NCI-H524 treated with DMSO at 0.1 percent for 48 hours (cell line): ENCODE measurements at regions not wholly inside any gene's neighbourhood (a gene's known extent, or its start where the extent isn't known, plus 50 kb on each side); places are given as distances from the start of the nearest gene placed in this dataset.

ENCODE experiments used
- DNase-seq: peaks from one replicate; lab custom pipeline; 2025; lab: John Stamatoyannopoulos, UW

DNA sequence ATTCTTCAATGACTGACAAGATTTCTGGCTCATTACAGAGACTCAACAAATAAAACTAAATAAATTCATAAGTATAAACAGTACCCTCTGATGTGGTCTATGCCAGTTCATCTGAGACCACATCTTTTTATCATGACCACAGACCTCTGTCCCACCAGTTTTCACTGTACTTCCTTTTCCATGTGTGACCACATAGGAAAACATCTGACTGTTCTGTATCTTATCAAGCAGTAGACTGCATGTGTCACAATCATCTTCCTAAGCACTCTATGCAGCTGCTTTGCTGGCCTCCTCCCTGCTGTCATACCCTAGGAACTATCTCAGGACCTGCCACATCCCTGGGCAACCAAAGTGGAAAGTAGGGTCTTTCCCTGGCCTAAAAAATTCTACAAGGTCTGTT, 205.0 kb upstream of the ZNF462 start:
- DNase-seq = no peak

DNA sequence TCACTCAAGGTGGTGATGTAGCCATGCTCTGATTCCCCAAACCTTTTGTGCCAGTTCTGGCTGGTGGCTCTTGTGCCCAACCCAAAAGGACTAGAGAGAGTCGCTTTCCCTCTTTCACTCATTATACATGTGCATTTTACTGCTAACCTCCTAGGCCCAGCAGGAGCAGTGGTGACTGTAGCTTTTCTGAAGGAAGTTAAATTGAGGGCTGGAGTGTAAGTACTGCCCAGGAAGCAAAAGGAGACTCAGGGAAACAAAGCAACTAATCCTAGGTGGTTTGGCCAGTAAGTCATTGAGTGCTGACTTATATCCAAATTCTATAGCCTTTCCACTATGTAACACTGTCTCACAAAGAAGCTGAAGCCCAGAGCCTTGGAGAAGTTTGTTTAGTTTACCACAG, 194.4 kb upstream of the ZNF462 start:
- no peak for DNase-seq

DNA sequence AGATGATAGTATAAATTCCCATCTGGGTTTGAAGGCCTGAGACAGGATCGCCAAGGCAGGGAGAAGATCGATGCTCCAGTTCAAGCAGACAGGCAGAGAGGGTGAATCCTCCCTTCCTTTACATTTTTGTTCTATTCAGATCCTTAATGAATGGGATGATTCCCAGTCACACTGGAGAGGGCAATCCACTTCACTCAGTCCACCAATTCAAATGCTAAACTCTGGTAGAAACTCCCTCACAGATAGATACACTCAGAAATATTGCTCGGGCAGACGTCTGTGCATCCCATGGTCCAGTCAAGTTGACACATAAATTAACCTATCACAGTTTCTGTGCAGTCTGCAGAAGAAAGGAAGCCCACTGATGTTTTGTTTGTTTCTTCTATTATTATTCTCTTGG, 193.1 kb upstream of the ZNF462 start:
- no peak for DNase-seq

DNA sequence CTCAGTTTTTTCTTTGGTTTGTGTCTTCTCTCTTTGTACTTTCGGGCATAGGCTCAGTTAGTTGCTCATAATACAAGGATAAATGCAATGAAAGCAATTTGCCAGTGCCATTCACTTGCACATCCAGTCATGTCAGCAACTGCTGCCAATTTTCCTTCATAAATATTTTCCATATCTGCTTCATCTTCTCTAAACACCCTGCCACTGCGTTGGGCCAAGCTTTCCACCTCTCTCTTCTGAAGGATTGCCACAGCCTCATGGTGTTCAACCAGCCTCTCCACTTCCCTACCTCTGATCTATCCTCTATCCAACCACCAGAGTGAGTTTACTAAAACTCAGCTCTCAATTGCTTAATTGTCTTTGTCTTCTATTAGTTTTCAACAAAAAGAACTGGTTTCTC, 192.5 kb upstream of the ZNF462 start:
- DNase-seq = no peak

DNA sequence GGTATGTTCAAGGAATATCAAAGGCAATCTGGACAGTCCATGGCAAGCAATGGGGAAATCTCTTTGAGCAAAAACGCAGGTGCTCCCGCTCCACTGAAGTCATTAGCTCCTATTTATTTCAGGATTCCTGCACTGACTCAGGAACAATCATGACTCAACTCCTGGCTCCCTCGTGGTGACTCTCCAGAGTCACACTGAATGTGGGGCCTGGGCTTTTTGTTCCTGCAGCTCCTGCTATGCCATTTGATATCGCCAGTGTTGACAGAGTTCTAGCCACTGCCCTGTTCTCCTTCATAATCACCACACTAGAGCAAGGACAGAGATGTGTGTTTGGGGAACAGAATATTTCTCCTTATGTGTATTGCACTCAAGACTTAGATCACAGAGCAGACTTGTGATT, 187.2 kb upstream of the ZNF462 start:
- no peak for DNase-seq

DNA sequence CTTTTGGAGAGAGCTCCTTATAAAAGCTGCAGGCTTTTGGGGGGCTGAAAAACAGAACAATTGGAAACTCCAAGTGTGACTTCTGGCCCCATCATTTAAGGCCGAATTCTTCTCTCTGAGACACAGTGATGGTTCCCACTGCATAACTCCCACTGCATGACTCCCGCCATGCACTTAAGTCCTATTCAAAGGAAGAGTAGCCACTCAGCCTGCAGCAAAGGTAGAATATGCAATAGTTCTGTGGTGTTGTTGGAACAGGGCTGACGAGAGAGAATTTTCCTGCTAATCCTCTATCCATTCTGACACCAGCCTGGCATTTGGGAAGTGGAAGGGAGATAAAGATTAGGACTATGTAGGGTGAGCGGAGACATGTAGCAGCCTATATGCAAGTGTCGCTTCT, 185.6 kb upstream of the ZNF462 start:
- no peak for DNase-seq

DNA sequence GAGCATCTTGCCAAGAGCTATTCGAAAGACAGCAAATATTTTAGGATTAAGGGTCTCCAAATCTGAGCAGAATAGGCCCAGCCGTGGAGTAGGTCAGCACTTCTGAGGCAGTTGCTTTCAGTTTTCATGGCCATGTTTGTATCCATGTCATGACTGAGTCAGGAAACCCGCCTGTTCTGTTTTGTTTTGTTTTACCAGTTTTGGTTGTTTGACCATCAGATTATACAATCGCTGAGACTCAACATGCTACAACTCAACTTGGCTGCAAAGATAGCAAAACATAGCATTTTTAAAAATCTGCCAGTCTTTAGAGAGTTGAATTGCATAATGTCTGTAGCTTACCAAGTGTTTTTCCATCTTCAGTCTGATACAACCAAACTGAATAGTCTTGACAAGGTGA, 185.1 kb upstream of the ZNF462 start:
- DNase-seq = no peak

DNA sequence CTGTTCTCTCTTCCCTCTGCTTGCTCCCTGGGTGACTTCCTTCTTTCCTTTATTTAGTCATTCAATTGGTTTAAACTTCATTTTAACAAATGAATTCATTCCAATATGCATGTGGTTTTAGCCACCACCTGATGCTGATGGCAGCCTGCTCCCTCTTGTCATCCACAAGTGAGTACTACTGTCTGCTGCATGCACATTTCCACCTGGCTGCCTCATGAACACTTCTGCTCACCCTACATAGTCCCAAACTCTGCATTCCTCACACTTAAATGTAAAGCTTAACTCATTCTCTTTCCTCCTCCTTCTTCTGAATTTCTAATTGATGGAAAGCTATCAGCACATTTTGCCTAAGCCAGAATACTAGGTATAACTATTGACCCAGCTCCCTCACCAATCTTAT, 184.7 kb upstream of the ZNF462 start:
- DNase-seq = no peak

DNA sequence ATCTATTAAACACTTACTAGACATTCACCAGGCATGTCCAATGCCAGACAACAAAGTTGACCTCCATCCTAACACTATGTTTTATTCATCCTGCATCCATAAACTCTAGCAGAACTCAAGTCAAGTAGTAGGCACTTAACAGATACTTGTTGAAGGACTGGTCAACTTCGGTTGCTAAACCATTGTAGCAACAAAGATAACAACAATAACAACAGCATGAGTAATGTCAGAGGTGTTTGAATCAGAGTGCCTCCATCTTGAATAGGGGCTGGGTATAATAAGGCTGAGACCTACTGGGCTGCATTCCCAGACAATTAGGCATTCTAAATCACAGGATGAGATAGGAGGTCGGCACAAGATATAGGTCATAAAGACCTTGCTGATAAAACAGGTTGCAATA, 180.5 kb upstream of the ZNF462 start:
- no peak for DNase-seq

DNA sequence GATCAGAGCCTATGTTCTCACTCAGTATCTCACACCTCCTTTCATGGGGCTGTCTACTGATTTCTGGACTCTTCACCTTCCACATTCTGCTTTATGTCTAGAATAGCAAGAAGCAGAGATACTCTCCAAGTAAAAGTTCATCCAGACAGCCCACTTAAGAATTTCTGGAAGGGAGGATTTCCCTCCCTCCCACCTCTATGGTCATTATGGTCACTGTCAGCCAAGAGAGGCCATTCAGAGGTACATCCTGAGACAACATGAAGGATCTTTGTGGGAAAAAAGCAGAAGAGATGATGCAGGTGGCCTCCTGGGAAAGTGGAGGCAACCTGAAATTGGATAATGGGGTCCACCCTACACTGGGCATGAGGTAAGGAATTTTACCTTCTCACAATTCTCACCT, 179.5 kb upstream of the ZNF462 start:
- DNase-seq = no peak

DNA sequence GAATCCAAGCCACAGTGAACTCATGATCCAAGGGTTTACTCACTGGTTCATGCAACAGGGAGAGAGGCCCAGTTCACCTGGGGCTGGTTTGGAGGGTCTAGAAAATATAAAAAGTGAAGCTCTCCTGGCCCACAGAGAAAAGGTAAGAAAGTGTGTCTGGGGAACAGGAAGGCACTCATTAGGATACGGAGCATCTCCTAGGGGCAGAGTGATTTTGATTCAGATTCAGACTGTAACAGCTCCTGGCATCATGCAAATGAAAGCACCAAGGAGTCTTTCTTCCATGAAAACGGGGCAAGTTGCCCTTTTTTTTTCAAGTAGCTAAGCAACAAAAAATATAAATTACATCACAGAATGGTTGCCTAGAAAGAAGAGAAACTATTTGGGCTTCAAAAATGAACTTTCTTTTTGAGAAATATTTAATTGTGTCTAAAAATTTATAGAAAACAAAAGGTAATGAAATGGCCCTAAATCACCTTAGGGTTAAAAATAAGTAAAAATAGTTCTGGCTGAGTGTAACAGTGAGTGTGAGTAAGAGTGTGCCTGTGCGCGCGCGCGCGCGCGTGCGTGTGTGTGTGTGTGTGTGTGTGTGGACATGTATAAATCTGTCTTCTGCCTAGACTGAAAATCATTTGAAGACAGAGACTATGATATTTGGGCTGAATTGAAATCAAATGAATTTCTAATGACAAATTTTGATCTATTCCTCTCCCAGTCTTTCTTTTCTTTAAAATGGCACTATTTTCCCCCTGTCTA, 177.8 kb upstream of the ZNF462 start:
- DNase-seq = no peak

DNA sequence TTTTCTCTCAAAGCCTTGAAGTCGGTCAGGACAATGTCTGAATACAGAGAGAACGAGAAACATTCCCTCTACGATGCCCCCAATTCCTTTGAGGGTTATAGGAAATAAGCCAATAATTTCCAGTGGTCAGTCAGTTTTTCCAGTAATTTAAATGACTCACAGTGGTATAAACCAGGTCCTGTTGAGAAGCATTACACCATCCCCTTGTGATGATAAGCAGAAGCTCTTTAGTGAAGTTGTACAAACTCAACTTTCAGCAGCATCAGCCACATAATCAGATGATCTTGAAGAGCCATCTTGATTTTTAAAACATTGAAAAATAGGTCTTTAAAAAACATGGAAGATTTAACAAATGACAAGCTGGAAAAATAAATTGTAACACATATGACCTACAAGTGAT, 173.9 kb upstream of the ZNF462 start:
- no peak for DNase-seq

DNA sequence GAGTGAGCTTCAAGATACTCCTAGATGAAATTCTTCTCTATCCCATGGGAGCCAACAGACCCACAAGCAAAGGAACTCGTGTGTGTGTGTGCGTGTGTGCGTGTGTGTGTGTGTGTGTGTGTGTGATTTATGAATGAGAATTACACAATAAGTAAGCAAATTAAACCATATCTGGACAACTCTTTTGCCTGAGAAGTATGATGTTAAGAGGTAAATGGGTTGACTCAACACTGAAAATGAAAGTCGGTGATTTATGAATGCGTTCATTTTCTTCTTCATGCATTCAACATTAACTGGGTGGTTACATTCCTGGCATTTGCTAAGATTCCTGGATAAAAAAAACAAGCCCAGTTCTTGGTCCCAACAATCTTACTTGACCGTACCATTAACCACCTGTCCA, 171.3 kb upstream of the ZNF462 start:
- DNase-seq = no peak

DNA sequence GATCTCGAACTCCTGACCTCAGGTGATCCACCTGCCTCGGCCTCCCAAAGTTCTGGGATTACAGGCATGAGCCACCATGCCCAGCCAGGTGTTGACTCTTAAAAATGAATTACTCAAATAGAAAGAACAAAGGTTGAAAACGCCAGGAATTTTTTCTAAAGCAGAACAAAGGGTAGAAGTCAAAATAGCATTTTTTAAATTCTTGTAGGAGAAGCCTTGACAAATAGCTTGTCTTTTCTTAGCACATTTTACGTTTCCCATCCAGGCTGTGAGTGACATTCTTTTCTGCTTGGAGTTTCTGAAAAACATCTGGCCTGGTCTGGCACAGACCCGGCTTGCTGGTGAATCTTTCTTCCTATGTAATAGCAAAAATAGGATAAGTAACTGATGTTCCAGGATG, 169.4 kb upstream of the ZNF462 start:
- DNase-seq = no peak

DNA sequence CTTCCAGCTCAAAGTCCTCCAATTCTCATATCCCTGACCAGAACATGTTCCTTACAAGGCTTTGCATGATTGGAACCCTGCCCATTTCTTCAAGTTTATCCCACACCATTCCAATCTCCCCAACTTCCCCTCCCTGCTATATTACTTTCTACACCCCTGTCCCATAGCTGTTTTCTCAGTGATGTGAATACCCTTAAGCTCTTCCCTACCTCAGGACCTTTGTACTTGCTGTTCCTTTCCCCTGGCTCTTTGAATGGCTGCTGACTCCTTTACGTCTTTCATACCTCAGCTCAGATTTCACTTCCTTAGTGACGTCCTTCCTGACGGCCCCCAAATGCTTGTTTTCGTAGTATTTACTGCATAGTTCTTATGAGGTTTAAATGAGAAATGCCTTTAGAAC, 166.2 kb upstream of the ZNF462 start:
- DNase-seq = no peak

DNA sequence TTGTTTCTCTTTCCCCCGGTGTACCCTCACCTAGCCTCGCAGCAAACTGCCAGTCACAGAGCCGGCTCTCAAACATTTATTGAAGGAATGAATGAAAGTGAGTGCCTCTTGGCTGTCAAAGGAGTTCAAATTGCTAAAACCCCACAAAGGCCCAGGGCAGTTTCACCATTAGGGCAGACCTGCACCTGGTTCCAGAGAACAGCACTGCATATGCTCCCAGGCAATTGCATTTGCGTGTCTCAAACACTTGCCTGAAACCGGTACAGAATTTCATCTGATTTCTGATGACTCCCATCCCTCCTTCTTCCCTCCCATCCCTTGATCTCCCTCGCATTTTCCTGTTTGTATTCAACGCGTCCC, 165.6 kb upstream of the ZNF462 start:
- DNase-seq = no peak

DNA sequence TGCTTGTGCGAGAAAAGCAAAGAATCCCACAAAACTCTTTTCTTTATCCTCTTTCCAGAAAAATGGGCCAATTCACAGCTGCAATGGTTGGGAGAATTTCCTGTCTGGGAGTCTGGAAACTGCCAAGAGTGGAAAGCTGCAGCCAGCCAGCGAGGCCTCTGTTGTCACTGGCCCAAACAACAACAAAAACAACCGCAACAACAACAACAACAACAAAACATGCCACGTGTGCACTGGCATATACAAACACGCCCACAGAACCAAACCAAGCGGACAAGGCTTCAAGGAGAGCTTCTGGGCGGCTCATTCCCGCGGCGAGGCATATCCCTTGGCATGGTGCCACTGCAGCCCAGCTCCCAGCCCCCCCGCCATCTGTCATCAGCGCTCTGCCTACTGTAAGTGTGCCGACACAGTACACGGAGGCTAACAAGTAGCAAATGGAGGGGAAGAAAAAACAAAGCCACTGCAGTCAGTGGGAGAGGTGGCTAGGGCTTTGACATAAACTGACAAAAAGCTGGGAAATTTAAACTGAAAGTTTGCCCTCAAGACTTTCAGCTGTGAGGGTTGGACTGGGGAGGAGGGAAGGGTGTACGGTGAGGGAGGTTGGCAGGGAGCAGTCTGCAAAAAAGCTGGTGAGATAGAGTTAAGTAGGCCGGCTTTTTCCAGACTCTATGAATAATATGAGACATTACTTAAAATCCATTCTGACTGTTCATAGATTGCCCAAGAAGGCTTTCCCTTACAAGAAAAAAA, 165.0 kb upstream of the ZNF462 start:
- peak; percentile 94 for DNase-seq

DNA sequence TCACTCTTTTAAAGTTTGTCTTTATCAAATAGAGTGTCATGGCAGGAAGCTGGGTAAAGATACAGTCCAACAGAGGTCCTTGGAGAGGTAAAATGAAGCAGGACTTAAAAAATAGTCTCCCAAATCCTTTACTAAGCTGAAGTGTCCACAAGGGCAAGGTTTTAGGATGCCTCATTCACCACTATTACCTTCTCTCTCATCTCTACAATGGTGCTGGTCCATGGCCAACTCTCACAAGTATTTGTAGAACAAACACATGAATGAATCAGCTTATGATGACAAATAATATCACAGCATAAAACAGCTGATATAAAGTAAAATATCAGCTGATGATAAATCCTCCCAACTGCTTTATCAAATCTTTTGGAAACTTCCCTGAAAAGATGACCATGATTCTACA, 162.3 kb upstream of the ZNF462 start:
- DNase-seq = no peak

DNA sequence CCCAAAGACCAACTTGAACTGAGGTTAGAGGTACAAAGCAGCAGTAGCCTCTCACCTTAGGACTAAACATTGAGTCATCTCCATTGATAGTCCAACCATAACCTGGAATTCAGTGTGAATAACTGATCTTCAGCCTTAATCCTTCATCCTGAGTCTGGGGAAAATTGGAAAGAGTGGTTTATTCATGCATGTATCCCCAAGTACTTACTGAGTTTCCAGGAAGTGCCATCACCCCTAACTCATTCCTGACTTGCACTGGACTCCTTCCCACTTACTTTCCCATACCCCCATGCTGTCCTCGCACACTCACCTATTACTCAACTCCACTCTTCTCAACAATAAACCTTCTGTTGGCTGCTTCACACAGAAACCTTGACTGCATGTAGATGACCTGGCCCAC, 161.4 kb upstream of the ZNF462 start:
- DNase-seq = no peak

DNA sequence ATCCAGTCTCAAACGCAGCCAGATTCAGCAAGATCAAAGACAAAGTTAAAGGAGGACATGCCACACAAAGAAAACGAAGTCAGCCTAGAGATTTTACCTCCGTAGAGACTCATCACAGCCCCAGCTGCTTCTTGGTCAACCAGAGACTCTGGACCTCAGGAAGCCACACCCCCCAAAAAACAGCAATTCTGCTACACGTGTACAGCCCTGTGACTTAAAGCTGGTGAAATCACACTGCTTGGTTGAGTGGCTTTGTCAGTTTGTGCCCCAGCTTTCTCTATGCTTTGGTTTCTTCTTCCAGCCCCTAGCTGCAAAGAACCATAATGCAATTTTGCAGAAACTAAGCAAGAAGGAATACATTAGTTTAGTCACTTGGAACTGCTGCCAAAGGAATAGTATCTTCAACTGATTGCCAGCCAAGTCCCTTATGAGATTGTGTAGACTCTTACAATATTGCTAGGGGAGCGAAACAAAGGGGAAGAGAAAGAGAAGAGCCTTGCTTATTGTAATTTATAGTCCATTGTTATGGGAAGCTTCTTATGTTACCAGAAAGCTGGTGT, 158.8 kb upstream of the ZNF462 start:
- DNase-seq = no peak

DNA sequence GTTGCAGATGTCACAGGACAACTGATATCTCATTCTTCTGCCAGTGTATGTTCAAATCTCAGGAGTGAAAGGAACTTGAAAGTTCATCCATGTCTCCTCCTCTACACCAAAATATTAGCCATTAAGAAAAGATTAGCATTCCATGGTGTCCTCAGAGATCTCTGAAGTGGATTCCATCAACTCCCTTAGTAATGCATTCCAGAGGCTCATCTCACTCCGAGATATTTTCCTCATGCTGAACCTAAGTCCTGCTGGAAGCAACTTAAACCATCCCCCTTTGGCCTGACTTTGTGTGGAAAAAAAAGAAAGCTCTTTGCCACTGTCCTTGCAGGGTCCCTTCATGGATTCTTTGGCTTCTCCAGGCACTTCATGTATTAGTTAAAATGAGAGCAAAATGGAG, 155.7 kb upstream of the ZNF462 start:
- no peak for DNase-seq

DNA sequence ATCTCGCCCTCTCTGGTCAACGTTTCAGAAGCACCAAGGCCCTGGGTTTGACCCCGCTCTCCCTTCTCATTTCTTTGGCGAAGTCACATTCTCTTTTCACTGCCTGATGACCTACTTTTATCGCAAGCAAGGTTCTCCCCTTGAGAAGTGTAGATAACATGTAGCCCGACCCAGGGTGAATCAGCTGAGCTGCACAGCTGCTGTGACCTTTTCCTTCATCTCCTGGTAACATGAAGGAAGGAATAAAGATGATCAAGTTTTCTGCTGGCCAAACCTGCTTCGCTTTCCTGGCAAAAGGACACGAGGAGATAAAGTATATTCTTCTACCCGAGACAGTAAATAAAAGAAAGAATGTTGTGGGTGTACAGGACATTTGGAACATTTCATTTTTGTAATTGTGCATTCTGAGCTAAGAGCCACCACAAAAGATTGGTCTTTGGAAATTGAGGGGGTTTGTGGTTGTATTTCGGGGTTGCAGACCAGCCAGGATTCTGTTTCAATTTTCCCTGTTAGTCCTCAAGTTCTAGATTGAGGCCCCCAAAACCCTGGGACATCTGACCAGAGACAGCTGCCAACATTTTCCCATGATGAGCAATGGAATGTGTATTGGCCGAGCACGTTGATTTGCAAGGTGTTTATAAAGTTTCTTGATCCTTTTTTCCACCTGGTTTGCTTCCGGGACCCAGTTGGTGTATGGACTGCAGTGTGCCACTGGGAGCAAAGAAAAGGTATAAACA, 155.1 kb upstream of the ZNF462 start:
- no peak for DNase-seq
